ENCODE measurements at regions not wholly inside any gene's neighbourhood (a gene's known extent, or its start where the extent isn't known, plus 50 kb on each side); places are given as distances from the start of the nearest gene placed in this dataset.
"Not testable (repeated sequence)": the region's sequence is repeated elsewhere in the genome, so short reads cannot be mapped to it uniquely, and the experiment has no call there.

GRCh38 chr9:67106659-67107058, 114.3 kb upstream of the SPATA31A3 start:
- not testable (repeated sequence) for TF ChIP-seq CTCF, POLR2A (IDR thresholded peaks at IDR 0.05)
